Osteocyte (in vitro differentiated cells): ENCODE measurements at regions not wholly inside any gene's neighbourhood (a gene's known extent, or its start where the extent isn't known, plus 50 kb on each side); places are given as distances from the start of the nearest gene placed in this dataset.

Source experiments
- DNase-seq: peaks from one replicate; pipeline ENCODE4 v3.0.0; 2021; ENCODE audit warnings: mixed read lengths; ENCODE audit not compliant: unreplicated experiment; ENCODE audit errors: extremely low spot score
- H3K27ac Mint-ChIP-seq: one replicate; pipeline ENCODE4 v1.8.0; 2021; ENCODE audit warnings: mild to moderate bottlenecking, mixed read lengths; ENCODE audit not compliant: unreplicated experiment
- H3K27me3 Mint-ChIP-seq: one replicate; pipeline ENCODE4 v1.8.0; 2021; ENCODE audit warnings: mixed read lengths; ENCODE audit not compliant: unreplicated experiment
- H3K36me3 Mint-ChIP-seq: one replicate; pipeline ENCODE4 v1.8.0; 2021; ENCODE audit warnings: mixed read lengths; ENCODE audit not compliant: unreplicated experiment
- H3K4me1 Mint-ChIP-seq: one replicate; pipeline ENCODE4 v1.8.0; 2021; ENCODE audit warnings: mixed read lengths; ENCODE audit not compliant: unreplicated experiment
- H3K4me3 Mint-ChIP-seq: one replicate; pipeline ENCODE4 v1.8.0; 2021; ENCODE audit warnings: mild to moderate bottlenecking, moderate library complexity, mixed read lengths; ENCODE audit not compliant: unreplicated experiment
- H3K9me3 Mint-ChIP-seq: one replicate; pipeline ENCODE4 v1.8.0; 2021; ENCODE audit warnings: mixed read lengths; ENCODE audit not compliant: unreplicated experiment
- TF ChIP-seq, protein P1 (sequence below): fragments of 200-600 bp; sonication (generic); IDR thresholded peaks from 2 replicates; pipeline ENCODE4 v1.5.0; 2021; ENCODE audit warnings: antibody characterized with exemption, mild to moderate bottlenecking, moderate library complexity

DNA sequence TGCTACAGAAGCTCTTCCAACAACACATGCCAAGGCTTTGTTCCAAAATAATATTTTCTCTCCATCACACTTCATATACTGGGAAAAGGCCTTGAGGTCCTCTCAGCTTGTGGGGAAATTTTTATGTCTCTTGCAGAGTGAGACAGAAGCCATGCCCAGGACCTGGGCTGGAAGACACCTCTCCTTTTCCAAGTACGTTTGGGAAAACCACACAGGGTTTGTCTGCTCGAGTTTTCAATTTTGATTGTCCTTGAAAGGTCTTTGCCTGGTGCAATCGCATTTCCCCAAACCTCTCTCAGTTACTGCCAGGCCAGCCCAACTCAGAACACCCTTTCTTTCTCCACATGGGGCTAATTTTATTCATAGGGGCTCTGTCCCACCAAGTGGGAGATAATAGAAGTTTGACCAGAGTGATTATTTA, 272.2 kb downstream of the OSR1 start:
- DNase-seq = no peak
- Mint-ChIP-seq H3K4me1 (peaks cover under 1% of the 10 kb centered on the region), H3K27me3 (peaks cover 1% of the 10 kb centered on the region), H3K36me3 (peaks cover 3% of the 10 kb centered on the region), H3K27ac (no peak overlapping the region), H3K4me3 (no peak overlapping the region), H3K9me3 (no peaks in the 10 kb centered on the region)
- TF ChIP-seq, protein P1, sequence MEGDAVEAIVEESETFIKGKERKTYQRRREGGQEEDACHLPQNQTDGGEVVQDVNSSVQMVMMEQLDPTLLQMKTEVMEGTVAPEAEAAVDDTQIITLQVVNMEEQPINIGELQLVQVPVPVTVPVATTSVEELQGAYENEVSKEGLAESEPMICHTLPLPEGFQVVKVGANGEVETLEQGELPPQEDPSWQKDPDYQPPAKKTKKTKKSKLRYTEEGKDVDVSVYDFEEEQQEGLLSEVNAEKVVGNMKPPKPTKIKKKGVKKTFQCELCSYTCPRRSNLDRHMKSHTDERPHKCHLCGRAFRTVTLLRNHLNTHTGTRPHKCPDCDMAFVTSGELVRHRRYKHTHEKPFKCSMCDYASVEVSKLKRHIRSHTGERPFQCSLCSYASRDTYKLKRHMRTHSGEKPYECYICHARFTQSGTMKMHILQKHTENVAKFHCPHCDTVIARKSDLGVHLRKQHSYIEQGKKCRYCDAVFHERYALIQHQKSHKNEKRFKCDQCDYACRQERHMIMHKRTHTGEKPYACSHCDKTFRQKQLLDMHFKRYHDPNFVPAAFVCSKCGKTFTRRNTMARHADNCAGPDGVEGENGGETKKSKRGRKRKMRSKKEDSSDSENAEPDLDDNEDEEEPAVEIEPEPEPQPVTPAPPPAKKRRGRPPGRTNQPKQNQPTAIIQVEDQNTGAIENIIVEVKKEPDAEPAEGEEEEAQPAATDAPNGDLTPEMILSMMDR = no peak

DNA sequence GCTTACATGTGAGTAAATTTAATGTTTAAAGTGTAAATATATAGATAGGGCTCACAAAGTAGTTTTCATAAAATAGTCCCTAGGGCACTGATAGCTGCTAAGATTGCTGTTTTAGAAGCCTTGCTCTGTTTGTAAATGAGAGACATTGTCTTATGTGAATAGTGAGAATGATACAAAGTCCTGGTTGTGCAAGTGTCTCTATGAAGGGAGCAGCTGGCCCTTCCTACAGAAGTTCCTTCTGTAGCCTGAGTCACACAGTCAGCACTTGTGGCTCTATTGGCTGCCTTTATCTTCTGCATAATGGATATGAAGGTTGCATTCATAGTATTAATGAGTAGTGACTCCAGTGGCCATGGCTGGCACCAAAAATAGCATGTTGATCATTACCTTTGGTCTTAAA, 279.7 kb downstream of the OSR1 start:
- peaks cover 9% of the 10 kb centered on the region for H3K4me1 Mint-ChIP-seq
- H3K36me3 Mint-ChIP-seq = peaks cover 1% of the 10 kb centered on the region
- H3K27me3 Mint-ChIP-seq = no peaks in the 10 kb centered on the region
- H3K4me3 Mint-ChIP-seq = no peak overlapping the region
- H3K27ac Mint-ChIP-seq = no peak overlapping the region
- TF ChIP-seq, protein P1 = no peak
- H3K9me3 Mint-ChIP-seq = no peaks in the 10 kb centered on the region
- no peak for DNase-seq

DNA sequence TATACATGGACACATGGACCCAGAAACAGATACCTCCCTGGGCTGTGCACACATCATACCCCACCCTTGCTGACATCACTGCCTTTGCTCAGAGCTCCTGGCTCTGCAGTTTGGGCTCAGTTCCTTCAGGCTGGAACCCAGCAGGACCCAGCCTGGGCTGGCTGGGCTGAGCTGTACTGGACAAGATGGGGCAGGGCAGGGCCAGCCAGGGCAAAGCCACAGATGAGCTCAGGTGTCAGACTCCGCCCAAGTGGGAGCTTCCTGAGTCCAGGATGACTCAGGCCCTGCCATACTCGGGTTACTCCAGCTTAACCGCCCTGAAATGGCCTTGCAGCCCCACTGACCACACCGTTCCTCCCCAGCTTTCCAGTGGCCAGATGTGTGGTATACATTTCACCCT, 284.9 kb downstream of the OSR1 start:
- H3K9me3 Mint-ChIP-seq = no peaks in the 10 kb centered on the region
- no peaks in the 10 kb centered on the region for H3K27me3 Mint-ChIP-seq
- TF ChIP-seq, protein P1 = no peak
- H3K36me3 Mint-ChIP-seq = no peaks in the 10 kb centered on the region
- DNase-seq = no peak
- peaks cover 13% of the 10 kb centered on the region for H3K4me1 Mint-ChIP-seq
- H3K27ac Mint-ChIP-seq = no peak overlapping the region
- no peak overlapping the region for H3K4me3 Mint-ChIP-seq

DNA sequence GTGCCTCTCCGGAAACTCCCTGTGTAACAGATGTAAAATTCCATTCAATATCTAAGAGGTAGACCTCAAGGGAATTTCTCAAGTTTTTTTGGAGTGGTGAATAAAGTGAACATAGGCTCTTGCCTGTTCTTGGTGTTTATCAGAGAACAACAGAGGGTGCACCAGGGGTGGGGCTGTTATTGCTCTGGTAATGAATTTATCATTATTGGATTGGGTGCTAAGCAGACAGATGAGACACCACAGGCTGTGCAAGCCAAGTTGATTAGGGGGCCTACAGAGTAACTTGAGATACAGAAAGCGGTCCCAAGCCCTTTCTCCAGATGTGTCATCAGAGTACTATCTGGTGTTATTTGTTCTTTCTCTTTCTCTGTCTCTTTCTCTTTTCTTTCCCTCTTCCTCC, 286.3 kb downstream of the OSR1 start:
- H3K4me3 Mint-ChIP-seq = no peak overlapping the region
- H3K36me3 Mint-ChIP-seq = no peaks in the 10 kb centered on the region
- peaks cover 2% of the 10 kb centered on the region for H3K27me3 Mint-ChIP-seq
- no peaks in the 10 kb centered on the region for H3K9me3 Mint-ChIP-seq
- H3K4me1 Mint-ChIP-seq = peaks cover 13% of the 10 kb centered on the region
- no peak overlapping the region for H3K27ac Mint-ChIP-seq
- DNase-seq = no peak
- TF ChIP-seq, protein P1 = no peak

DNA sequence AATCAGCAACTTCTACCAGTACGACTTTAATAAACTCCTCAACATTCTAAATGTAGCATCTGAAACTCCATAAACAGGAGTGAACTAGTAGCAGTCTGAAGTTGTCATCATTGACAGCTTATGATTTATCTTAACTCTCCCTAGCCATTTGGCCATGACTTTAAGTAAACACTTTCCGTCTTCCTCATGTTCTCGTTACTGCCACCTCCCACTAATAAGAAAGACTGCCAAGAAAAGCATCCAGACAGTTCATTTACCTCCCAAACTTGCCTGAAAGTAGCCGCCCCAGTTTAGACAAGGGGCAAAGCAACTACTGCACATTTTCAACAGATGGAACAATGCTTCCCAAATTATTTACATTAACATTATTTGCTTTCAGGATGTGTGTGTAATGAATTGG, 287.5 kb downstream of the OSR1 start:
- DNase-seq = no peak
- TF ChIP-seq, protein P1 = no peak
- H3K36me3 Mint-ChIP-seq = no peaks in the 10 kb centered on the region
- H3K4me1 Mint-ChIP-seq = peaks cover 13% of the 10 kb centered on the region
- H3K27me3 Mint-ChIP-seq = peaks cover 2% of the 10 kb centered on the region
- H3K4me3 Mint-ChIP-seq = no peak overlapping the region
- H3K27ac Mint-ChIP-seq = no peak overlapping the region
- no peaks in the 10 kb centered on the region for H3K9me3 Mint-ChIP-seq
